GM21619 (cell line): ENCODE measurements at regions not wholly inside any gene's neighbourhood (a gene's known extent, or its start where the extent isn't known, plus 50 kb on each side); places are given as distances from the start of the nearest gene placed in this dataset.

Experiments used
- ATAC-seq: cut with Tn5 transposase; IDR thresholded peaks from one replicate; pipeline ENCODE4 v1.9.1; 2021; ENCODE audit not compliant: unreplicated experiment

- ATAC-seq = no peak
Observed at GRCh38 chr11:17157761-17158160, 50.0 kb downstream of the PIK3C2A start.

GRCh38 chr11:17156283-17156682 lies 51.5 kb downstream of the PIK3C2A start:
- no peak for ATAC-seq

GRCh38 chr11:17154409-17155159 lies 53.2 kb downstream of the PIK3C2A start:
- ATAC-seq = no peak

GRCh38 chr11:17153757-17154156 lies 54.0 kb downstream of the PIK3C2A start:
- ATAC-seq = no peak

- no peak for ATAC-seq
Observed at GRCh38 chr11:17152306-17152705, 55.5 kb downstream of the PIK3C2A start.

GRCh38 chr11:17150521-17150920 lies 57.3 kb downstream of the PIK3C2A start:
- ATAC-seq = no peak

GRCh38 chr11:17148536-17148935 lies 59.2 kb downstream of the PIK3C2A start:
- no peak for ATAC-seq

- peak; percentile 57 for ATAC-seq
Observed at GRCh38 chr11:17145972-17146371, 61.8 kb downstream of the PIK3C2A start.

- ATAC-seq = no peak
Observed at GRCh38 chr11:17142450-17142849, 65.0 kb upstream of the RPS13 start.

GRCh38 chr11:17141156-17141555 lies 63.7 kb upstream of the RPS13 start:
- ATAC-seq = no peak

- ATAC-seq = no peak
Observed at GRCh38 chr11:17138562-17138961, 61.1 kb upstream of the RPS13 start.

GRCh38 chr11:17135916-17136683 lies 58.6 kb upstream of the RPS13 start:
- ATAC-seq = no peak

- no peak for ATAC-seq
Observed at GRCh38 chr11:17132654-17133053, 55.2 kb upstream of the RPS13 start.

GRCh38 chr11:17129003-17129402 lies 51.5 kb upstream of the RPS13 start:
- no peak for ATAC-seq
